ENCODE measurements at regions not wholly inside any gene's neighbourhood (a gene's known extent, or its start where the extent isn't known, plus 50 kb on each side); places are given as distances from the start of the nearest gene placed in this dataset.

- no peak for TF ChIP-seq POLR2A (IDR thresholded peaks at IDR 0.05)
- no peak for TF ChIP-seq CTCF (IDR thresholded peaks at IDR 0.05)
These were observed 233.9 kb downstream of the FAT3 start for GRCh38 chr11:92458486-92458885.

Measured in heart left ventricle (tissue), 13 donors.